DOHH2 (cell line): ENCODE measurements at regions not wholly inside any gene's neighbourhood (a gene's known extent, or its start where the extent isn't known, plus 50 kb on each side); places are given as distances from the start of the nearest gene placed in this dataset.

Experiments used
- CTCF ChIP-seq: fragments of 200-600 bp; sonication (generic); IDR thresholded peaks from one replicate; pipeline ENCODE4 v1.5.1; 2014; ENCODE audit warnings: antibody characterized with exemption, mild to moderate bottlenecking, low read depth, low read length; ENCODE audit not compliant: poor library complexity, severe bottlenecking
- EZH2phosphoT487 ChIP-seq: fragments of 200-600 bp; sonication (generic); IDR thresholded peaks from 2 replicates; pipeline ENCODE4 v1.6.1; 2017; ENCODE audit warnings: borderline replicate concordance, mild to moderate bottlenecking, antibody characterized with exemption, low read length, moderate library complexity, mixed read lengths

DNA sequence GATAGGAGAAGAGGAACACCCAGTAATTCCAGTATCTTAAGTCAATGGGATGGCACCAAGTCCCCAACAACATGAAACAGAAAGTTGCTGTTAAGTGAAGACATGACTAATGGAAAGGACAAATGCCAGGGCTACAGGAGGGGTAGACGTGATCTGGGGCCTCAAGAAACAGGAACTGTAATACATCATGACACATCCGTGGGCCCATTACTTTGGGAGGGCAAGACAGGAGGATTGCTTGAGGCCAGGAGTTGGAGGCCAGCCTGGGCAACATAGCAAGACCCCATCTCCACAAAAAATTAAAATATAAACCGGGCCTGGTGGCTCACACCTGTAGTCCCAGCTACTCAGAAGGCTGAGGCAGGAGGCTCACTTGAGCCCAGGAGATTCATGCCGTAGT lies 408.6 kb upstream of the PRKCQ start:
- TF ChIP-seq CTCF (no peak), EZH2phosphoT487 (no peak)
